Limb (tissue), 2 donors: ENCODE measurements at regions not wholly inside any gene's neighbourhood (a gene's known extent, or its start where the extent isn't known, plus 50 kb on each side); places are given as distances from the start of the nearest gene placed in this dataset.

Experiments used
- DNase-seq, 2 donors: peaks; one replicate each; pipeline ENCODE4 v3.0.0-alpha.2; 2016; ENCODE audit errors: extremely low spot score in 2 of 2

GRCh38 chr1:228969953-228970800 is 234.9 kb downstream of the RHOU start:
- DNase-seq = no peak

GRCh38 chr1:228972576-228972975 is 237.3 kb downstream of the RHOU start:
- DNase-seq = no peak

DNA sequence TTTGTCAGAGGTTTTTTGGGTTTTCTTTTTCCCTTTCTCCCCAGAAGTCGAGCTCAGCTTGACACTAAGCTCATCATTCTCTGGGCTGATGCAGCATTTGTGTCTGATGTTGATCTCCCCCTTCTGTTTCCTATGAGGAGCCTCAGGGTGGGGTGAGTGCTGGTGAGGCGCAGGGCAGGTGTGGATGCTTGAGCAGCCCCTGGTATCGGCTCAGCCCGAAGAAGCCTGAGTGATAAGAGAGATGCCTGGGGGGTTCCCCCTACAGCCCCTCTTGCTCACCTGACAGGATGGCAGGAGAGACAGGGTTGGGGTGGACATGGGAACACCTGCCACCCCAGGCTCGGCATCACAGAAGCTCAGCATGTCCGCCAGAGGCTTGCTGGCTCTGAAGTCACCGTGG is 239.0 kb downstream of the RHOU start:
- no peak for DNase-seq

- no peak for DNase-seq
Measured at GRCh38 chr1:228975238-228975907, 240.1 kb downstream of the RHOU start.

DNA sequence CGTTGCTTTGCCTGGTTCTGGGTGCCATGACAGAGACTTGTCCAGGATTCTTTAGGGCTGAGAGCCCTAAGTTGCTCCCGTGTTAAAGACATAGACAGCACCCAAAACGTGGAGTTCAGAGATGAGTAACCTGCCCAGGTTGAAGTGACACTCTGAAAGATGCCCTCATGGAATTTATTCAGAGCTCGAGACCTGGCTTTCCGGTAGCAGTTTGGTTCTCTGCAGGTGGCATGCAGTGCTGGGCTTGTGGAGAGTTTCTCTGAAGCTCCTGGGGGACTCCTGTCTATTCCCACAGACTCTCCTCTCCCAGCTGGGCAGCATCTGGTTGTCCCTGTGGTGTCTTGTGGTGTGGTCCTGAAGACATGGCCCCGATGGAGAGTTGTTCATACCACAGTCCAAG is 241.0 kb downstream of the RHOU start:
- DNase-seq = no peak

DNA sequence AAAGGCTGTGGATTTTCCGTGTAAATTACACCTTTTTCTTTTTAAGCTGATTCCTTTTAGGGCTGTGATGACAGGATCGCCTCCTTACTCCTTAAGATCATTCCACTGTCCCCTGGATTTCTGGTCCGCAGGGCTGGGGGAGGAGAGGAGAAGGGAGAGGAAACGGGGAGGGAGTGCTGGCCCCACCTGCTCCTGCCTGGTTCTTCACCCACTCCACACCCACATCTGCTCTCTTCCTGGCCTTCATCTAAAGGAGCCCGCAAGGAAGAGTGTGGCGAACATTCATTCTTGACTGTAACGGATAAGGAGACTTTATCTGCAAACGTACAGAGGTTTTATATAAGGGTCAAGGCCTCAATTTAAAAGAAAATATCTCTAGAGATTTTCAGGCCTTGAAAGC is 242.0 kb downstream of the RHOU start:
- DNase-seq = no peak

- no peak for DNase-seq
Measured at GRCh38 chr1:228977741-228978140, 242.5 kb downstream of the RHOU start.

GRCh38 chr1:228978484-228979324 is 243.4 kb downstream of the RHOU start:
- no peak for DNase-seq

DNA sequence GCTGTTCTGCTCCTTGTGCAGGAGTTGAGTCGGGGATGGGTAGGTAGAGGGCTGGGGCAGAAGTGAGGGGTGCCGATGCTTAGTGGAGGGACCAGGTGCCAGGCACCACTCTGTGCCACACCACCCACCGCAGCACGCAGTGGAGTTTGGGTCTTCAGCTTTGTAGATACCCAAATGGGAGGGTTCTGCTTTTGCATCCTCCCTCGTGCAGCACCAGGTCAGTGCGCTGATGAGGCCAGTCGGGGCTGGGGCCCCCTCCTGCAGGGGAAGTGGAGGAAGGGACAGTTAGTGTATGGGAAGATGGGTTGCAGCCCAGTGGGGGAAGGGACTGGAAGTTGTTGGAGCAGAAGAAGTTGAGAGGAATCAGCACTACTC is 244.0 kb downstream of the RHOU start:
- no peak for DNase-seq

- DNase-seq = no peak
Measured at GRCh38 chr1:228979774-228980173, 244.5 kb downstream of the RHOU start.

DNA sequence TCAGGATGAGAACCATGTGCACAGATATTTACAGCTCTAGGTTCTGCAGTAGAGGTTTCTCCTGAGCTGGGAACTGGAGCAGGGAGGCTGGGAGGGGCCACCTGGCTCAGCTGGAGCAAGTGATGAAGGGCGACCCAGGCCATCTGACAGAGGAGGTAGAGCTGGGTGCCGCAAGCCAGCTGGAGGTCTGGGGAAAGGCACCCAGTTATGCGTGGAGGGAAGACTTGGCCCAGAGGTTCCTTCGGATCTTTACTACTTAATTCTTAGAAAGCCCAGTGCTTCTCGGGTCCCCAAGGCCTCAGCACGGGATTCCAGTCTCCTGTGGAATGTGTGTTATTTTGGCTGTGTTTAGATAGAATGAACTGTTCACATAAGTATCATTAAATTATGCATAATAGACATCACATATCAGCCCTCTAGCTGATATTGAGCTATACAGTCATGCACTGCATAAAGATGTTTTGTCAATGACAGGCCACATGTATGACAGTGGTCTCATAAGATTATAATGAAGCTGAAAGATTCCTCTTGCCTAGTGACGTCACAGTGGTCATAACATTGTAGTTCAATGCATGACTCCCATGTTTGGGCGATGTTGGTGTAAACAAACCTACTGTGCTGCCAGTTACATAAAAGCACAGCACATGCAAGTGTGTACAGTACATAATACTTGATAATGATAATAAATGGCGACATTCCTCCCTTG is 245.1 kb downstream of the RHOU start:
- peak in 1 of 2 donors; percentile 8 for DNase-seq

DNA sequence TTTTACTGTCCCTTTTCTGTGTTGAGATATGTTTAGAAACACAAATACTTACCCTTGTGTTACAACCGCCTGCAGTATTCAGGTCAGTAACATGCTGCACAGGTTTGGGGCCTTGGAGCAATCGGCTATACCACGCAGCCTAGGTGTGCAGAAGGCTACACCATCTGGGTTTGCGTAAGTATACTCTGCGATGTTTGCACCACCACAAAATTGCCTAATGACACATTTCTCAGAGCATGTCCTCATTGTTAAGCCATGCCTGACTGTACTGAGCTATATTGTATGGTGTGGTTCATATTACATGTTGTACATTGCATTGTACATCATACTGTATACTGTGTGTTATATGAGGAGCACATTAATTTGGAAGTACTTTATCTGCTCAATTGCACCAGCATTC is 247.4 kb downstream of the RHOU start:
- peak in 1 of 2 donors; percentile 11 for DNase-seq

DNA sequence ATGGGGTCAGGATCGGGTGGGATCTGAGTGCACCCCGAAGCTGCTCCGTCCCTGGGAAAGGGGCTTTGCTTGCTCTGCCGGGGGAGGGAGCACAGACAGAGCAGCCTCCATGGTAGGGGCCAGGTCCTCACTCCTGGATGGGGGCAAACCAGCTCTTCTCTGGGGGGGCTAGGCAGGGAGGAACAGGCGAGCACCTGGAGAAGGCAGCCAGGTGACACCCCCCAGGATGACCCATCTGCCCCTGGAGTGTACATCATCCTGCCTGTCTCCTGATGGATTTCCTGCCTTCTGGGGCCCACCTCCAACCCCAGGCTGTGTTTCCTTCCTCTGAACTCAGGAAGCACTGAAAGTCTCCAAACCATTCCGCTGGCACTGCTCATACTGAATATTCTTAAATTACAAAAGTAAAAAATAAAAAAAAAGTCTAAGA is 248.0 kb downstream of the RHOU start:
- peak in 1 of 2 donors; percentile 11 for DNase-seq

GRCh38 chr1:228983661-228984060 is 248.4 kb downstream of the RHOU start:
- peak in 1 of 2 donors; percentile 11 for DNase-seq

- DNase-seq = peak in 1 of 2 donors; percentile 12
Measured at GRCh38 chr1:228984107-228984506, 248.8 kb downstream of the RHOU start.

DNA sequence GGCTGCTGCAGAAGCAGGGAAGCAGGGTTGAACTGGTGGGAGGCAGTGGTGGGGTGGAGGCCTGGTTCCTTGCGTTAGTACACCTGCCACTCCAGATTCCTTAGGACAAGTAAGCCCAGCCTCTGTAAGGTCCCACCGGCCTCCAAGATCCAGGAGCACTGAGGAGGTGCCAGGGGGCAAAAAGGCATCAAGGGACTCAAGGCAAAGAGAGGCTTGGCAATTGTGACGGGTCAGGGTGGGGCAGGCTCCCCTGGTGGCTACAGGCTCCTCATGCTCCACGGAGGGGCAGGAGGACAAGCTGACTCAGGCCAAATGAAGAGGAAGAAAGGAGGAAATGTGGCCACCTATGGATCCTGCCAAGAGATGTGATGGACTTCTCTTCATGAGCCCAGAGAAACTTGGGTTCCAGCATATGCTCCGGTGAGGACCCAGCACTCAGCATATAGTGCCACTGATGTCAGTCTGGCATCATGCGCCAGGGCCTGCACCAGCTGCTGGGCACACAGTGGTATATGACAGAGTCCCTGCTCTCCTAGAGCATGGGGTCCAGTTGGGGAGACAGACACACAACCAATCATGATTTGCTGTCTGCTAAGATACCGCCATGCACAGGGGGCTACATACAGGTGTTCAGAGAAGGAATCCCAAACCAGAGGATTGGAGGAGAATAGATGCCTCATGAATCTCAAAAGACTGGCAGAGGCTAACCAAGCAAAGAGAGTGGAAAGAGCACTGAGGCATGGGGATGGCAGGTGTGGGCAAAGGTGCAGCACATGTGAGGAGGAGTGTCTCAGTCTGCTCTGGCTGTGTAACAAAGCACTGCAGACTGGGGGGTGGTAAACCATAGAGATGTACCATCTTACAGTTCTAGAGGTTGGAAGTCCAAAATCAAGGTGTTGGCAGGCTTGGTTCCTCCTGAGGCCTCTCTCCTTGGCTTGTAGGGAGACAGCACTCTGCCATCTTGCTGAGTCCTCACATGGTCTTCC is 249.7 kb downstream of the RHOU start:
- DNase-seq = peak in 1 of 2 donors; percentile 20

DNA sequence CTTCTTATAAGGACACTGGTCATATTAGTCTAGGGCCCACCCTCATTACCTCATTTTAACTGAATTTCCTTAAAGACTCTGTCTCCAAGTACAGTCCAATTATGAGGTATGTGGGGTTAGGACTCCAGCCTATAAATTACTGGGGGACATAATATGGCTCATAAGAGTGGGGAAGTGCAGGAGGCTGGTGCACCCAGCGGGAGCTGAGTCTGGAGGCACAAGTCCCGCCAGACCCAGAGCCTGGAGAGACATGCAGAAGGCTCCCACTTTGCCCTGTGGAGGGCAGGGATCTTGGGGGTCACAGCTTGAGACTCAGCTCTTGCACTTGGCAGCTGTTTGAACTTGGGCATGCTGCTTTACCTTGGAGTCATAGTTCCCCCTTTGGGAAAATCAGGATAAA is 250.4 kb downstream of the RHOU start:
- peak in 1 of 2 donors; percentile 7 for DNase-seq

DNA sequence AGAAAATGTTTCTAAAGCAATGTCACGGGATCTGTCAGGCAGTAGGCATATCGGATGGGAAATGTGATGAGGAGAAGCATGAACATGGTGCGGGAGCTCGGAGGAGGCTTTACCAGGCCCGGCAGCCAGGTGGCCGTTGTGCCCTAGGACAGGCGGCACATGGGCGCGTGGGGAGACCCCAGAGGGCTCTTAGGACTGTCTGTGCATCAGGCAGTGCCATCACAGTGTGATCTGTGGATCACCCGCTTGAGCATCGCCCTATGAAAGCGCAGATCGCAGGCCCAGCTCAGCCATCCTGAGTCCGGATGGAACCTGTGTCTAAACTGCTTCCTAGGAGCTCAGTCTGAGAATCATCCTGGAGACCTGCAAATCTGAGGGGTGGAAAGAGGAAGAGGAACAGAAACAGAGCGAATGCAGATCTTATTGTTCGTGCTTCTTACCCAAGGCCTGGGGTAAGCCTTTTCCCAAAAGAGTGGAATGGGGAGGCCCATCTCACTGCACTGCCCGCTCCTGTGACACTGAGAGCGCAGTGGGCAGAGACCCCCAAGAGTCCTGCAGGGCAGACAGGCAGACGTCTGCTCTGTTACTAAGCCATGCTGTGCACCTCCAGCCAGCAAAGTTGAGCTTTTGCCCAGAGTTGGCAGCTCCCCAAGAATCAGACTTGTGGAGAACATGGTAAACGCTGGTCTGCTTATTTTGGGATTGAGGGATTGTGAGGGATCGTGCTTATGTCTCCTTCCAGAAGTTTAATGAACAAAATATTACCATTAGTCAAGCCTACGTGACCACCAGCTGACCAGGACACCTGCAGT is 251.0 kb downstream of the RHOU start:
- DNase-seq = peak in 1 of 2 donors; percentile 68

GRCh38 chr1:228987286-228987685 is 252.0 kb downstream of the RHOU start:
- peak in 1 of 2 donors; percentile 29 for DNase-seq
